ENCODE measurements at regions not wholly inside any gene's neighbourhood (a gene's known extent, or its start where the extent isn't known, plus 50 kb on each side); places are given as distances from the start of the nearest gene placed in this dataset.
"Not testable (repeated sequence)": the region's sequence is repeated elsewhere in the genome, so short reads cannot be mapped to it uniquely, and the experiment has no call there.

GRCh38 chr2:220775856-220776488 lies 796.1 kb downstream of the EPHA4 start:
- no peak for DNase-seq (ENCODE audit: low read depth)

GRCh38 chr2:220779076-220779475 lies 793.0 kb downstream of the EPHA4 start:
- not testable (repeated sequence) for DNase-seq (ENCODE audit: low read depth)

GRCh38 chr2:220779511-220779910 lies 792.6 kb downstream of the EPHA4 start:
- no peak for DNase-seq (ENCODE audit: low read depth)

- no peak for DNase-seq (ENCODE audit: low read depth)
Observed at GRCh38 chr2:220779931-220780330, 792.2 kb downstream of the EPHA4 start.

- DNase-seq (ENCODE audit: low read depth) = no peak
Observed at GRCh38 chr2:220781622-220782241, 790.4 kb downstream of the EPHA4 start.

- DNase-seq (ENCODE audit: low read depth) = no peak
Observed at GRCh38 chr2:220782609-220783113, 789.4 kb downstream of the EPHA4 start.

GRCh38 chr2:220783671-220784070 lies 788.4 kb downstream of the EPHA4 start:
- no peak for DNase-seq (ENCODE audit: low read depth)

GRCh38 chr2:220785178-220785577 lies 786.9 kb downstream of the EPHA4 start:
- no peak for DNase-seq (ENCODE audit: low read depth)

- DNase-seq (ENCODE audit: low read depth) = no peak
Observed at GRCh38 chr2:220786216-220786615, 785.9 kb downstream of the EPHA4 start.

- no peak for DNase-seq (ENCODE audit: low read depth)
Observed at GRCh38 chr2:220787251-220787650, 784.9 kb downstream of the EPHA4 start.

- DNase-seq (ENCODE audit: low read depth) = no peak
Observed at GRCh38 chr2:220789961-220790360, 782.1 kb downstream of the EPHA4 start.

GRCh38 chr2:220795705-220796104 lies 776.4 kb downstream of the EPHA4 start:
- DNase-seq (ENCODE audit: low read depth) = no peak

GRCh38 chr2:220811115-220811514 lies 761.0 kb downstream of the EPHA4 start:
- no peak for DNase-seq (ENCODE audit: low read depth)

- DNase-seq (ENCODE audit: low read depth) = no peak
Observed at GRCh38 chr2:220811952-220812570, 760.0 kb downstream of the EPHA4 start.

- DNase-seq (ENCODE audit: low read depth) = no peak
Observed at GRCh38 chr2:220814441-220814840, 757.7 kb downstream of the EPHA4 start.

- DNase-seq (ENCODE audit: low read depth) = no peak
Observed at GRCh38 chr2:220815698-220816097, 756.4 kb downstream of the EPHA4 start.

GRCh38 chr2:220821683-220822082 lies 750.4 kb downstream of the EPHA4 start:
- DNase-seq (ENCODE audit: low read depth) = no peak

- DNase-seq (ENCODE audit: low read depth) = not testable (repeated sequence)
Observed at GRCh38 chr2:220823590-220823989, 748.5 kb downstream of the EPHA4 start.

- no peak for DNase-seq (ENCODE audit: low read depth)
Observed at GRCh38 chr2:220833446-220833845, 738.7 kb downstream of the EPHA4 start.

- no peak for DNase-seq (ENCODE audit: low read depth)
Observed at GRCh38 chr2:220835583-220835982, 736.5 kb downstream of the EPHA4 start.

GRCh38 chr2:220837226-220837625 lies 734.9 kb downstream of the EPHA4 start:
- DNase-seq (ENCODE audit: low read depth) = no peak

- DNase-seq (ENCODE audit: low read depth) = no peak
Observed at GRCh38 chr2:220842901-220843665, 729.0 kb downstream of the EPHA4 start.
